Neuronal stem cell (in vitro differentiated cells): ENCODE measurements at regions not wholly inside any gene's neighbourhood (a gene's known extent, or its start where the extent isn't known, plus 50 kb on each side); places are given as distances from the start of the nearest gene placed in this dataset.

ENCODE experiments used
- DNase-seq: peaks from one replicate; pipeline ENCODE4 v3.0.0-alpha.2; 2013; ENCODE audit warnings: low spot score
- H2AFZ ChIP-seq: one replicate; pipeline ENCODE4 v1.6.1; 2013; ENCODE audit warnings: mild to moderate bottlenecking, low read length, inconsistent platforms
- H2AK5ac ChIP-seq: 2 replicates; pipeline ENCODE4 v1.6.1; 2013; ENCODE audit warnings: low read depth, mild to moderate bottlenecking, inconsistent platforms, low read length, moderate library complexity, mixed read lengths
- H2BK120ac ChIP-seq: 2 replicates; pipeline ENCODE4 v1.6.1; 2013; ENCODE audit warnings: low read depth, mild to moderate bottlenecking, inconsistent platforms, low read length, moderate library complexity, mixed read lengths
- H2BK12ac ChIP-seq: one replicate; pipeline ENCODE4 v1.6.1; 2013; ENCODE audit warnings: low read length, inconsistent platforms
- H2BK15ac ChIP-seq: 2 replicates; pipeline ENCODE4 v1.6.1; 2013; ENCODE audit warnings: mild to moderate bottlenecking, low read length, inconsistent platforms, mixed read lengths
- H2BK5ac ChIP-seq: one replicate; pipeline ENCODE4 v1.6.1; 2013; ENCODE audit warnings: inconsistent platforms, mild to moderate bottlenecking, low read length, moderate library complexity
- H3K14ac ChIP-seq: one replicate; pipeline ENCODE4 v1.6.1; 2013; ENCODE audit warnings: low read length, inconsistent platforms
- H3K18ac ChIP-seq: 2 replicates; pipeline ENCODE4 v1.6.1; 2013; ENCODE audit warnings: low read length, inconsistent platforms
- H3K23ac ChIP-seq: 2 replicates; pipeline ENCODE4 v1.6.1; 2013; ENCODE audit warnings: low read depth, mild to moderate bottlenecking, mixed read lengths, low read length, inconsistent platforms; ENCODE audit not compliant: poor library complexity
- H3K27ac ChIP-seq: replicated peaks from 3 replicates; pipeline ENCODE4 v1.5.1; 2013; ENCODE audit warnings: low read length, inconsistent platforms
- H3K27me3 ChIP-seq, 3 experiments: 2 replicates each; pipeline ENCODE4 v1.6.1; 2013; ENCODE audit warnings: low read length in 3 of 3, mild to moderate bottlenecking in 2 of 3, inconsistent platforms in 1 of 3, low read depth in 1 of 3, mixed read lengths in 1 of 3, moderate library complexity in 1 of 3; ENCODE audit not compliant: control insufficient read depth in 3 of 3, insufficient read depth in 3 of 3
- H3K36me3 ChIP-seq, 2 donors: replicated peaks in 1 of 2; 2 replicates each; pipeline ENCODE4 v1.6.1; 2013; ENCODE audit warnings: low read length in 2 of 2; ENCODE audit not compliant: control insufficient read depth in 2 of 2, insufficient read depth in 2 of 2
- H3K4ac ChIP-seq: 2 replicates; pipeline ENCODE4 v1.6.1; 2013; ENCODE audit warnings: inconsistent platforms, mild to moderate bottlenecking, low read length, moderate library complexity
- H3K4me1 ChIP-seq, 2 donors: 1 replicate in 1 of 2; 2 replicates in 1 of 2; pipeline ENCODE4 v1.6.1; 2013; ENCODE audit warnings: low read length in 2 of 2, low read depth in 1 of 2; ENCODE audit not compliant: control insufficient read depth in 2 of 2, insufficient read depth in 1 of 2
- H3K4me2 ChIP-seq: one replicate; pipeline ENCODE4 v1.6.1; 2013; ENCODE audit warnings: mild to moderate bottlenecking, low read length, inconsistent platforms; ENCODE audit not compliant: insufficient read depth, poor library complexity, severe bottlenecking
- H3K4me3 ChIP-seq, 2 donors: 2 replicates each; pipeline ENCODE4 v1.5.1; 2013; ENCODE audit warnings: low read length in 2 of 2, mild to moderate bottlenecking in 2 of 2, inconsistent platforms in 1 of 2, moderate library complexity in 1 of 2
- H3K79me1 ChIP-seq: one replicate; pipeline ENCODE4 v1.6.1; 2013; ENCODE audit warnings: low read depth, mild to moderate bottlenecking, inconsistent platforms, low read length, moderate library complexity
- H3K9ac ChIP-seq: one replicate; pipeline ENCODE4 v1.6.1; 2013; ENCODE audit warnings: mild to moderate bottlenecking, low read depth, low read length, inconsistent platforms; ENCODE audit not compliant: poor library complexity
- H3K9me3 ChIP-seq, 2 donors: replicated peaks in 1 of 2; 2 replicates each; pipeline versions ENCODE3 to v1.6.1; 2013; ENCODE audit warnings: low read length in 2 of 2, mild to moderate bottlenecking in 2 of 2, inconsistent platforms in 1 of 2, low read depth in 1 of 2, mixed read lengths in 1 of 2, moderate library complexity in 1 of 2; ENCODE audit not compliant: control insufficient read depth in 2 of 2, insufficient read depth in 1 of 2
- H4K8ac ChIP-seq: one replicate; pipeline ENCODE4 v1.6.1; 2013; ENCODE audit warnings: low read depth, mild to moderate bottlenecking, inconsistent platforms, low read length, moderate library complexity
- H4K91ac ChIP-seq: one replicate; pipeline ENCODE4 v1.6.1; 2013; ENCODE audit warnings: low read length, low read depth, mild to moderate bottlenecking, inconsistent platforms; ENCODE audit not compliant: poor library complexity
- WGBS, 2 donors: extraction: QIAGEN DNeasy Blood & Tissue Kit; methylation state at CpG; one replicate each; pipeline ENCODE4 v1.1.7; 2013; ENCODE audit warnings: missing lambda C conversion rate in 2 of 2, mixed read lengths in 1 of 2; ENCODE audit not compliant: insufficient read length in 2 of 2, insufficient replicate concordance in 1 of 2; ENCODE audit errors: extremely low coverage in 2 of 2; 5-methylcytosine and 5-hydroxymethylcytosine counted together

DNA sequence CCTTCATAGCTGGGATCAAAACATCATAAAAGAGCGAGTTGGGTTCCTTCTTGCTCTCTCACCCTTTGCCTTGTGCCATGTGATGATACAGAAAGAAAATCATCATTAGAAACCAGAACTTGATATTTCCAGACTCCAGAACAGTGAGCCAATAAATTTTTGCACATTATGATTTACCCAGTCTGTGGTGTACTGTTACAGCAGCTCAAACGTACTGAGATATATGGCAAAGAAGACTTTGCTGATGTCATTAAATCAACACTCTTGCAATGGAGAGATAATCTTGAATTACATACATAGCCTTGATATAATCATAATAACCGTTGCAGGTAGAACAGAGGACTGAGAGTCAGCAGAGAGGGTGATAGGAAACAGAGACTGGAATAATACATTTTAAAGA lies 1271.6 kb downstream of the CDH12 start:
- no CpG with 5 or more reads among the region's 3 CpGs for WGBS, 2 donors
- H3K4me2 ChIP-seq = no peak overlapping the region
- H2BK15ac ChIP-seq = no peak overlapping the region
- no peak overlapping the region for H3K18ac ChIP-seq
- DNase-seq = no peak
- no peaks in the 10 kb centered on the region for H3K36me3 ChIP-seq
- no peak overlapping the region for H4K91ac ChIP-seq
- H2BK120ac ChIP-seq = no peak overlapping the region
- no peak overlapping the region for H4K8ac ChIP-seq
- no peak overlapping the region for H3K14ac ChIP-seq
- H3K79me1 ChIP-seq = no peaks in the 10 kb centered on the region
- H3K4me3 ChIP-seq = no peak overlapping the region
- no peak overlapping the region for H3K4ac ChIP-seq
- no peak overlapping the region for H2AK5ac ChIP-seq
- H3K27ac ChIP-seq = no peak overlapping the region
- no peak overlapping the region for H2BK12ac ChIP-seq
- no peaks in the 10 kb centered on the region for H3K4me1 ChIP-seq
- no peaks in the 10 kb centered on the region for H3K9me3 ChIP-seq
- H3K9ac ChIP-seq = no peak overlapping the region
- H3K27me3 ChIP-seq = no peaks in the 10 kb centered on the region
- H3K23ac ChIP-seq = no peak overlapping the region
- no peak overlapping the region for H2BK5ac ChIP-seq
- no peak overlapping the region for H2AFZ ChIP-seq

- no peak overlapping the region for H3K9ac ChIP-seq
- H3K9me3 ChIP-seq = no peaks in the 10 kb centered on the region
- no peak for DNase-seq
- H3K4me3 ChIP-seq = no peak overlapping the region
- H4K91ac ChIP-seq = no peak overlapping the region
- H3K27ac ChIP-seq = no peak overlapping the region
- no peaks in the 10 kb centered on the region for H3K79me1 ChIP-seq
- H2BK120ac ChIP-seq = no peak overlapping the region
- no peaks in the 10 kb centered on the region for H3K27me3 ChIP-seq
- H3K4me2 ChIP-seq = no peak overlapping the region
- H2BK5ac ChIP-seq = no peak overlapping the region
- H2BK15ac ChIP-seq = no peak overlapping the region
- H2AFZ ChIP-seq = no peak overlapping the region
- no peak overlapping the region for H3K23ac ChIP-seq
- no CpG with 5 or more reads among the region's 4 CpGs for WGBS, 2 donors
- no peak overlapping the region for H3K18ac ChIP-seq
- no peaks in the 10 kb centered on the region for H3K36me3 ChIP-seq
- H3K4me1 ChIP-seq = peaks cover 0 to 6% of the 10 kb centered on the region in 2 donors
- H2BK12ac ChIP-seq = no peak overlapping the region
- H4K8ac ChIP-seq = no peak overlapping the region
- H2AK5ac ChIP-seq = no peak overlapping the region
- H3K14ac ChIP-seq = no peak overlapping the region
- H3K4ac ChIP-seq = no peak overlapping the region
Observed at GRCh38 chr5:21574961-21575360, 1278.2 kb downstream of the CDH12 start.

- H3K4ac ChIP-seq = no peak overlapping the region
- H3K9me3 ChIP-seq = no peaks in the 10 kb centered on the region
- no peak overlapping the region for H3K14ac ChIP-seq
- no peak overlapping the region for H2BK5ac ChIP-seq
- H2AFZ ChIP-seq = no peak overlapping the region
- no peak overlapping the region for H2BK15ac ChIP-seq
- no peak overlapping the region for H2BK120ac ChIP-seq
- peaks cover 0 to 6% of the 10 kb centered on the region in 2 donors for H3K4me1 ChIP-seq
- H3K27ac ChIP-seq = no peak overlapping the region
- no peak overlapping the region for H3K4me3 ChIP-seq
- H3K27me3 ChIP-seq = no peaks in the 10 kb centered on the region
- H3K36me3 ChIP-seq = no peaks in the 10 kb centered on the region
- no peak overlapping the region for H4K91ac ChIP-seq
- no peak overlapping the region for H3K4me2 ChIP-seq
- no CpG with 5 or more reads among the region's 4 CpGs for WGBS, 2 donors
- no peak overlapping the region for H3K23ac ChIP-seq
- no peak overlapping the region for H2BK12ac ChIP-seq
- H2AK5ac ChIP-seq = no peak overlapping the region
- no peak overlapping the region for H3K9ac ChIP-seq
- H3K79me1 ChIP-seq = no peaks in the 10 kb centered on the region
- no peak for DNase-seq
- H3K18ac ChIP-seq = no peak overlapping the region
- H4K8ac ChIP-seq = no peak overlapping the region
Observed at GRCh38 chr5:21574438-21574837, 1278.7 kb downstream of the CDH12 start.

- no peaks in the 10 kb centered on the region for H3K36me3 ChIP-seq
- no peak overlapping the region for H3K14ac ChIP-seq
- no peak for DNase-seq
- H2BK12ac ChIP-seq = no peak overlapping the region
- no peak overlapping the region for H4K8ac ChIP-seq
- H3K18ac ChIP-seq = no peak overlapping the region
- no peaks in the 10 kb centered on the region for H3K27me3 ChIP-seq
- H2BK15ac ChIP-seq = no peak overlapping the region
- H3K27ac ChIP-seq = no peak overlapping the region
- no peak overlapping the region for H3K4me2 ChIP-seq
- no peak overlapping the region for H3K4me3 ChIP-seq
- H3K4me1 ChIP-seq = peaks cover 0 to 6% of the 10 kb centered on the region in 2 donors
- H3K79me1 ChIP-seq = no peaks in the 10 kb centered on the region
- WGBS, 2 donors = no CpG with 5 or more reads among the region's 1 CpG
- H4K91ac ChIP-seq = no peak overlapping the region
- H2AK5ac ChIP-seq = no peak overlapping the region
- no peak overlapping the region for H2AFZ ChIP-seq
- no peak overlapping the region for H2BK5ac ChIP-seq
- H3K23ac ChIP-seq = no peak overlapping the region
- H3K9ac ChIP-seq = no peak overlapping the region
- H2BK120ac ChIP-seq = no peak overlapping the region
- no peak overlapping the region for H3K4ac ChIP-seq
- H3K9me3 ChIP-seq = no peaks in the 10 kb centered on the region
Observed at GRCh38 chr5:21573416-21574314, 1279.5 kb downstream of the CDH12 start.
